ENCODE measurements at regions not wholly inside any gene's neighbourhood (a gene's known extent, or its start where the extent isn't known, plus 50 kb on each side); places are given as distances from the start of the nearest gene placed in this dataset.

GRCh38 chr5:54882101-54882500 is 103.3 kb downstream of the ESM1 start:
- no peak for TF ChIP-seq CTCF (IDR thresholded peaks at IDR 0.05)
- TF ChIP-seq EP300 (IDR thresholded peaks at IDR 0.05) = no peak
- no peak for TF ChIP-seq POLR2AphosphoS5 (IDR thresholded peaks at IDR 0.05)

All from suprapubic skin (tissue), 4 donors.